ENCODE measurements at regions not wholly inside any gene's neighbourhood (a gene's known extent, or its start where the extent isn't known, plus 50 kb on each side); places are given as distances from the start of the nearest gene placed in this dataset.
"Not testable (repeated sequence)": the region's sequence is repeated elsewhere in the genome, so short reads cannot be mapped to it uniquely, and the experiment has no call there.

DNA sequence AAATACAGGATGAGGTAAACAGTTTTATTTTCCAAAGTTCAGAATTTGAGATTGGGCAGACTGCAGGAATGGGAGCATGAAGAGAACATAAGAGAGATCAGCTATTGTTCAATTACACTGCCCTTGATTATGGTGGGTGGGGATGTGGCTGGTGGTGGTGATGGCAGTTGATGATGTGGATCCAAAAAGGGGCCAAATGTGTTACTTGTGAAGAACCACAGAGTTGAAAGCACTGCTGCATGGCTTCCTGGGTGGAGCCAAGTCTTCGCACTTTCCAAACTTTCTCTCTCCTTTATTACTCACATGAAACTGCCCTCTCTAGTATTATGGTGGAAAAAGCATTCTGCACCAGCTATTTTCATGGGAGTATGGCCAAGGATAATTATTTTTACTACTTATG, 1162.0 kb downstream of the RPIA start:
- not testable (repeated sequence) for TF ChIP-seq TAF1 (IDR thresholded peaks at IDR 0.05; ENCODE audit: low read depth, low read length); POLR2A (IDR thresholded peaks at IDR 0.05; ENCODE audit: low read depth, low read length); POLR2AphosphoS5 (IDR thresholded peaks at IDR 0.05; ENCODE audit: low read depth, low read length); SPI1 (IDR thresholded peaks at IDR 0.05; ENCODE audit: low read depth, low read length); POU2F2 (IDR thresholded peaks at IDR 0.05; ENCODE audit: low read depth, low read length); PAX5 (IDR thresholded peaks at IDR 0.05; ENCODE audit: insufficient read depth, low read length, severe bottlenecking)
